ENCODE measurements at regions not wholly inside any gene's neighbourhood (a gene's known extent, or its start where the extent isn't known, plus 50 kb on each side); places are given as distances from the start of the nearest gene placed in this dataset.

DNA sequence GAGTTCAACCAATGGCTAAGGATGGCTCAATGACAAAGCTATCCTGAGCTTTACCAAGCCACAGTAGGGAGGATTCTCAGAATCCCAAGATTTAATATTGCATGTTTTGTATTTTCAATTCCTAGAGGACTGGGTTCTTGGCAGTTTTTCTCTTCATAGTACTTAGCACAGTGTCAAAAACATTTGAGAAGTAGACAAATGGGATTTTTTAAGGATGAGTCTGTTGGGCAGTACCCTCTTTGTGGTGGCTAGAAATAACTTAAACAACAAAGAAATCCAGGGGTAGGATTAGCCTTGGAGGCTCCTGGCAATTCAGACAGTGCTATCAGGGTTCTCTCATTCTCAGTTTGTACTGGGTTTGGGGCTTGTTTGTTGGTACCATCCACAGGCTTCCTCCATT, 212.8 kb upstream of the RORA start:
- H3K4me1 Mint-ChIP-seq (ENCODE audit: low read depth): no peaks in the 10 kb centered on the region
- H3K27ac Mint-ChIP-seq: no peak overlapping the region
- H3K4me3 Mint-ChIP-seq: no peak overlapping the region
- no peak for DNase-seq
- no peaks in the 10 kb centered on the region for H3K36me3 Mint-ChIP-seq (ENCODE audit: low read depth)
- H3K27me3 Mint-ChIP-seq (ENCODE audit: low read depth): peaks cover 3% of the 10 kb centered on the region
- no peak for ATAC-seq
- H3K9me3 Mint-ChIP-seq (ENCODE audit: insufficient read depth): no peaks in the 10 kb centered on the region
- POLR2A ChIA-PET: no interaction called here
- CTCF ChIA-PET: no interaction called here

DNA sequence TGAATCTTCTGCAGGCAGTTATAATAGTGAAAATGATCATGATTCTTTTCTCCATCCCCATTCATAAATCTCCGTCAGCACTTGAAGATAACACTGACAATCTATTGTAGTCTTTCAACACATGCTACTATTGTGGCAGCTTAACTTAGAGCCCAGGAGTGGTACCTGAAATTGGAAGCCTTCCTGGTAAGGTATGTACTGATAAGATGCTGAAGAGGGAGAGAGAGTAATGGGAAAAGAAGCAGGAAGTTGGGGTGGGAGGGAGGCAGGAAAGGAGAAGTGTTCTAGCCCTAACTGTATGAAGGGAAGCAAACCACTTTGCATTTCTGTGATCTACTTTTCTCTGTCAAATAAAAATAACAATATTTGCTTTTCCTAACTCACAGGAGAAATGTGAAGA, 197.4 kb upstream of the RORA start:
- ChIA-PET CTCF (no interaction called here), POLR2A (no interaction called here)
- H3K4me3 Mint-ChIP-seq: no peak overlapping the region
- no peaks in the 10 kb centered on the region for H3K36me3 Mint-ChIP-seq (ENCODE audit: low read depth)
- no peak overlapping the region for H3K27ac Mint-ChIP-seq
- H3K9me3 Mint-ChIP-seq (ENCODE audit: insufficient read depth): no peaks in the 10 kb centered on the region
- no peaks in the 10 kb centered on the region for H3K4me1 Mint-ChIP-seq (ENCODE audit: low read depth)
- ATAC-seq (no peak), DNase-seq (no peak)
- peaks cover 2% of the 10 kb centered on the region for H3K27me3 Mint-ChIP-seq (ENCODE audit: low read depth)

DNA sequence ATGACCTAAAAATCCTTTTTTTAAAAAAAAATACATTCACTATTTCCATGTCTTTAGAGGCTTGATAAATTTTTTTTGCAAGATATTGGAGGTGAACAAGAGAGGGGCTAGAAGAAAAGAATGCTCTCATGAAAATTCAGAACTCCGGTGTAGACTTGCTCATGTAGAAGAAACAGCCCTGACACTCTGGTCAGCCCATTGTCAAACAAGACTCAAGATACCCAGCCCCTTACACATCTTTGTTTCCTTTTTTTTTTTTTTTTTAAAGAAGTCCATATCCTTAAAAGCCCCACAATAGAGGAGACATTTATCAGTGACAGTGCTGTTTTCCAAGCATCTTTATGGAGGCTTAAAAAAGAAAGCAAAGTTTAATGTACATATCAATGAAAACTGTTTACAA, 196.8 kb upstream of the RORA start:
- no peaks in the 10 kb centered on the region for H3K36me3 Mint-ChIP-seq (ENCODE audit: low read depth)
- DNase-seq: no peak
- no peak for ATAC-seq
- H3K27ac Mint-ChIP-seq: no peak overlapping the region
- no peak overlapping the region for H3K4me3 Mint-ChIP-seq
- ChIA-PET CTCF (no interaction called here), POLR2A (no interaction called here)
- peaks cover 2% of the 10 kb centered on the region for H3K27me3 Mint-ChIP-seq (ENCODE audit: low read depth)
- H3K4me1 Mint-ChIP-seq (ENCODE audit: low read depth): no peaks in the 10 kb centered on the region
- H3K9me3 Mint-ChIP-seq (ENCODE audit: insufficient read depth): no peaks in the 10 kb centered on the region

DNA sequence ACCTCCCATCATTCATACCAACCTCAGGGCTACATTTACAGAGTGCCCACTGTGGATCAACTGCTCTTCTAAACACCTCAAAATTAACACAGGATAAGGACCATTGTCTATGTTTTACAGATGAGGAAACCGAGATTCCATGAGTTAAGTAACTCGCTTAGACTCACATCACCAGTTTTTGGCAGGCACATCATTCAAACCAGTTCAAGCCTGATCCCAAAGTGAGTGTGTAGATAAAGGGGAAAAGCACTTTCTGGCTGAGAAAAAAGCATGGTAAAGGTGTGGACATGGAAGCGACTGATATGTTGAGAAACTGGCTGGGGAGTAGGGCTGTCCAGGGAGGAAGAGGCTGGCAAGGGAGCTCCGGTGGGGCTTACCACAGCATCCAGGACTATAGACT, 193.7 kb upstream of the RORA start:
- H3K4me3 Mint-ChIP-seq: no peak overlapping the region
- no peaks in the 10 kb centered on the region for H3K9me3 Mint-ChIP-seq (ENCODE audit: insufficient read depth)
- peaks cover 5% of the 10 kb centered on the region for H3K27me3 Mint-ChIP-seq (ENCODE audit: low read depth)
- ATAC-seq (no peak), DNase-seq (no peak)
- no peak overlapping the region for H3K27ac Mint-ChIP-seq
- no peaks in the 10 kb centered on the region for H3K4me1 Mint-ChIP-seq (ENCODE audit: low read depth)
- POLR2A ChIA-PET: no interaction called here
- H3K36me3 Mint-ChIP-seq (ENCODE audit: low read depth): no peaks in the 10 kb centered on the region
- CTCF ChIA-PET: interaction anchor here (0.8 kb wide), 1 partner anchor 7 kb away, joined by 3 read pairs; no protein-coding TSS in a partner anchor

DNA sequence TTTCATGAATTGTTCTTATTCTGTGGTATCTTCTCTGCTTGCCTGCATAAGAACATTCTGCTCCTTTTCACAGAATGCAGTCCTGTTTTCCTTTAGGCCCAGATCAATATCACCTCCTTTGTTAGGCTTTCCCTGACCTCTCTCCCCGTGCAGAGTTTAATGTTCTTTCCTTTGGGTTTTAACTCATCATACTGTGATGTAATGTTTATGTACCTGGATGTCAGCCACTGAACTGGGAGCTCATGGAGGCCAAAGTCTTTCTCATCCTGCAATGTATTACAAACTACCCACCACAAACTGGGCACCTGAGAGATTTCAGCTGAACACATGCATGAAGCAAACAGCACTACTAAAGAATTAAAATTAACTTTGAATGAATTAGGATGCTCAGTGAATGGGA, 192.8 kb upstream of the RORA start:
- Mint-ChIP-seq H3K9me3 (ENCODE audit: insufficient read depth) (no peaks in the 10 kb centered on the region), H3K27ac (no peak overlapping the region), H3K27me3 (ENCODE audit: low read depth) (peaks cover 5% of the 10 kb centered on the region), H3K4me1 (ENCODE audit: low read depth) (no peaks in the 10 kb centered on the region), H3K4me3 (no peak overlapping the region), H3K36me3 (ENCODE audit: low read depth) (no peaks in the 10 kb centered on the region)
- DNase-seq: no peak
- ChIA-PET POLR2A (no interaction called here), CTCF (interaction anchor here (0.8 kb wide), 1 partner anchor 8 kb away, joined by 3 read pairs; no protein-coding TSS in a partner anchor)
- ATAC-seq: no peak

DNA sequence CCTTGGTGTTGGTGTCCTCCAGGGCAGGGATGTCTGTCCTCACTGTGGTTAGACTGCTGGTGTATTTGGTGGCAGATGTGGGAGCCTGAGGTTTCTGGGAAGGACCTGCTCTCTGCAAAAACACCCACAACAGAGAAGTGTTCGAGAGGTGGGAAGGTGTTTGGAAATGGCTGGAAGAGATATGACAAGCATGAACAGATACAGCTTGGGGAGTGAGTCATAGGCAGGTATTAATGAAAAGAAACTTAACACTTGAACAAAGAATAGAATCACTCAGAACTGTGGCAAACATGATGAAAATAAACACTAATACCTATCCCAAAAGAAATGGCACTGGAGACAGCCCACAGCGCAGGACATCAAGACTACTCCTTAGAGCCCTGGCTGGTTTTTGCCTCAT, 192.4 kb upstream of the RORA start:
- Mint-ChIP-seq H3K4me1 (ENCODE audit: low read depth) (no peaks in the 10 kb centered on the region), H3K27ac (no peak overlapping the region), H3K9me3 (ENCODE audit: insufficient read depth) (no peaks in the 10 kb centered on the region), H3K36me3 (ENCODE audit: low read depth) (no peaks in the 10 kb centered on the region), H3K27me3 (ENCODE audit: low read depth) (peaks cover 5% of the 10 kb centered on the region), H3K4me3 (no peak overlapping the region)
- CTCF ChIA-PET: no interaction called here
- no peak for ATAC-seq
- POLR2A ChIA-PET: no interaction called here
- no peak for DNase-seq

DNA sequence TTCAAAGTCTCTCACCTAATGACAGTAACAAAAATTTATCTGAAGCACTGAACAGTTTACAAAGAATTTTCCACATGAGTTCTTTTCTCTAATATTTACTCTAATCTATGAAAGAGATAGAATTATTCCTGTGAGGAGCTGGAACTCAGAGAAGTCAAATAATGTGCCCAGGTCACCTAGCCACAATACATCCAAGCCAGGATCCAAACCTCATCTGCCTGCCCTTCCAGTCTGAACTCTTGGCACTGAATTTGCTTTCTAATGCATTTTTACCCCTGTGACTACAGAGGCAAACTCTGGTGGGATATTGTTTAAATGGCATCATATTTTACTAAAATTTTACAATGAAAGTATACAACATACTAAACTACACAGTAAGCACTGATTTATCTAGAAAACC, 191.4 kb upstream of the RORA start:
- no peak for DNase-seq
- ChIA-PET POLR2A (no interaction called here), CTCF (no interaction called here)
- Mint-ChIP-seq H3K27me3 (ENCODE audit: low read depth) (peaks cover 4% of the 10 kb centered on the region), H3K4me1 (ENCODE audit: low read depth) (no peaks in the 10 kb centered on the region), H3K4me3 (no peak overlapping the region), H3K36me3 (ENCODE audit: low read depth) (no peaks in the 10 kb centered on the region), H3K27ac (no peak overlapping the region), H3K9me3 (ENCODE audit: insufficient read depth) (no peaks in the 10 kb centered on the region)
- no peak for ATAC-seq

DNA sequence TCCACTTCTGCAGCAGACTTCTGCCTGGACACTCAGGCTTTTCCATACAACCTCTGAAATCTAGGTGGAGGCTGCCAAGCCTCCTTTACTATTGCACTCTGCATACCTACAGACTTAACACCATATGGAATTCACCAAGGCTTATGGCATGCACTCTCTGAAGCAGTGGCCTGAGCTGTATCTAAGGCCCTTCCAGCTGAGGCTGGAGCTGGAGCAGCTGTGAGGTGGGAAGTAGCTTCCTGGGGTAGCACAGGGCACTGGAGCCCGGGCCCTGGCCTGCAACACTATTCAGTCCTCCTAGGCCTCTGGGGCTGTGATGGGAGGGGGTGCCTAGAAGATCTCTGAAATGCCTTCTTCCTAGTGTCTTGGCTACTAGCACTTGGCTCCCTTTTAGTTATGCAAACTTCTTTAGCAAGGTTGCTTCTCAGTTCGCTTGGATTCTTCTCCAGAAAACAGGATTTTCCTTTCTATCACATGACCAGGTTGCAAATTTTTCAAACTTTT, 186.6 kb upstream of the RORA start:
- Mint-ChIP-seq H3K4me1 (ENCODE audit: low read depth) (no peaks in the 10 kb centered on the region), H3K27me3 (ENCODE audit: low read depth) (peaks cover 8% of the 10 kb centered on the region), H3K27ac (no peak overlapping the region), H3K4me3 (no peak overlapping the region), H3K36me3 (ENCODE audit: low read depth) (no peaks in the 10 kb centered on the region), H3K9me3 (ENCODE audit: insufficient read depth) (no peaks in the 10 kb centered on the region)
- CTCF ChIA-PET: no interaction called here
- POLR2A ChIA-PET: no interaction called here
- DNase-seq (no peak), ATAC-seq (no peak)

DNA sequence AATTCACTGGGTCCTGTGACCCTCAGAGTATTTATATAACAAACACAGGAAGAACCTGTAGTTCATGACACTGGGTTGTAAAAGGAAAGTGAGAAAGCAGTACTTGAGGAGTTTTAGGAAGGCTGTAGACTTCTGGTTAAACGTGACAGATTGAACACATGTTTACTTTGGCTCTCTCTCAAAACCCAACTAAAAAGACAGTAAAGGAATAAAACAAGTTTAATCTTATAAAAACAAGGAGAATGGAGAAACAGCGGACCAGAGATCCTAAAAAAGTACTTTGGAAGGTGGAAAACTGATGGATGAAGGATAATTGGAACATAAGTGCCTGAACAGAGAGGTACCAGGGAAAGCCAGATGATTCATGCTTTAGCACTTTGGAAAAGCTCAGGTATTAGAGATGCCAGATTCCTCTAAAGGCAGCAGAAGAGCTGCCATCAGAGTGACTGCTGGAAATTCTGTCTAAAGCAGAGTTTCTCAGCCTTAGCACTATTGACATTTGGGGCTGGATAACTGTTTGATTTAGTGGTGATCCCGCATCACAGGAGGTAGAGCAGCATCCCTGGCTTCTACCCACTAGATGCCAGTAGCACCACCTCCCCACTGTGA, 182.9 kb upstream of the RORA start:
- Mint-ChIP-seq H3K27ac (no peak overlapping the region), H3K4me1 (ENCODE audit: low read depth) (no peaks in the 10 kb centered on the region), H3K27me3 (ENCODE audit: low read depth) (peaks cover 14% of the 10 kb centered on the region), H3K9me3 (ENCODE audit: insufficient read depth) (no peaks in the 10 kb centered on the region), H3K4me3 (no peak overlapping the region), H3K36me3 (ENCODE audit: low read depth) (no peaks in the 10 kb centered on the region)
- DNase-seq: no peak
- ATAC-seq: no peak
- POLR2A ChIA-PET: no interaction called here
- CTCF ChIA-PET: no interaction called here

DNA sequence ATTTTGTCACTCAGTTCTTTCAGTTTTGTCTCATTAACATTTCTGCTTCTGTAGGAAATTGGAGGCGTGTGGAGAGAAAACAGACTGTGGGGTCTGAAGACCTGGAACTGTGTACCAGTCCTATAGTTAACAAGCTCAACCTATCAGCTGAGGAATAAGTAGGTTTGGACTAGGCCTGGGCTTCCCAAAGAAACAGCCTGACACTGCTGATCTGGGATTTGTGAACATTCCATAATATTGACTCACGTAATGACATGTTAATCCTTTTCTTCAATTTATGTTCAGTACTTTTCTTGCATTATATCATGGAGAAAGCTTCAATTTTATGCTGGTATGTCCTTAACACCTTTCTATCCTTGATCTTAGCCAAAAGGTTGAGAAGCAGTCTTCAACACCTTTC, 181.6 kb upstream of the RORA start:
- Mint-ChIP-seq H3K4me1 (ENCODE audit: low read depth) (no peaks in the 10 kb centered on the region), H3K27ac (no peak overlapping the region), H3K4me3 (no peak overlapping the region), H3K27me3 (ENCODE audit: low read depth) (peaks cover 14% of the 10 kb centered on the region), H3K36me3 (ENCODE audit: low read depth) (no peaks in the 10 kb centered on the region), H3K9me3 (ENCODE audit: insufficient read depth) (no peaks in the 10 kb centered on the region)
- ChIA-PET CTCF (no interaction called here), POLR2A (no interaction called here)
- ATAC-seq (no peak), DNase-seq (no peak)

DNA sequence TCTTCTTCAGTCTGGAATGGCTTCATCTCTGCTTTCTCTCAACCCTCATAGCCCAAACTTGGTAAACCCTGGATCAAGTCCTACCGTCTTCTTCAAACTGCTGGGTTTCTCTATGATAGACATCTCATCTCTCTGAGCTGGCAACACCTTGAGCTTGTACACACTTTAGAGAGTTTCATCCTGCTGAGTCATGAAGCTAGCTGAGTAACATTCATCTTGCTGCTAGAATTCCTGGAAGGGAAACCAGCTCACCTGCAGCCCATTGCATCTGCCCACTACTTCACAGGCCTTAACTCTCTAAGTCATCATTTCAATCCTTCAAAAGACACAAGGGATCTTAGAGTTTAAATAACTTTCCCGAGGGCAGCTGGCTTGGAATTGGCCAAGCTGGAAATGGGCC, 175.5 kb upstream of the RORA start:
- POLR2A ChIA-PET: no interaction called here
- Mint-ChIP-seq H3K4me1 (ENCODE audit: low read depth) (no peaks in the 10 kb centered on the region), H3K36me3 (ENCODE audit: low read depth) (no peaks in the 10 kb centered on the region), H3K9me3 (ENCODE audit: insufficient read depth) (no peaks in the 10 kb centered on the region), H3K27me3 (ENCODE audit: low read depth) (peaks cover 6% of the 10 kb centered on the region), H3K27ac (no peak overlapping the region), H3K4me3 (no peak overlapping the region)
- DNase-seq (no peak), ATAC-seq (no peak)
- CTCF ChIA-PET: no interaction called here

DNA sequence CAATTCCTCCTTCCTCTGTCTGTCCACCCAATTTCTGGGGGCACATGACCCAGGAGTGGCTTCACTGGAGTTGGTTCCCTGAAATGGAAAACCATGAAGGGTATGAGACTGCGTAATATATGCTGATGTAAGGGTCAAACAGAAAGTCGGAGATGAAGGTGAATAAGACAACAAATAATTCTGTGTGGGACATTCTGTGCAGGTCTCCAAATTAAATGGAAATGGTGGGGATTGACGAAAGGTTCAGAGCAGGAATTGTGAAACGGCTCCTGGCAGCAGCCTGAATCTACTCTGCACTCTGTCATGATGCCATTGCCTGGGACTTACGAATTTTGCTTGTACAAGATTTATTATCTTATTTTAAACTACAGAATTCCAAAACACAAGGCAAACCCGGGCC, 174.8 kb upstream of the RORA start:
- POLR2A ChIA-PET: no interaction called here

DNA sequence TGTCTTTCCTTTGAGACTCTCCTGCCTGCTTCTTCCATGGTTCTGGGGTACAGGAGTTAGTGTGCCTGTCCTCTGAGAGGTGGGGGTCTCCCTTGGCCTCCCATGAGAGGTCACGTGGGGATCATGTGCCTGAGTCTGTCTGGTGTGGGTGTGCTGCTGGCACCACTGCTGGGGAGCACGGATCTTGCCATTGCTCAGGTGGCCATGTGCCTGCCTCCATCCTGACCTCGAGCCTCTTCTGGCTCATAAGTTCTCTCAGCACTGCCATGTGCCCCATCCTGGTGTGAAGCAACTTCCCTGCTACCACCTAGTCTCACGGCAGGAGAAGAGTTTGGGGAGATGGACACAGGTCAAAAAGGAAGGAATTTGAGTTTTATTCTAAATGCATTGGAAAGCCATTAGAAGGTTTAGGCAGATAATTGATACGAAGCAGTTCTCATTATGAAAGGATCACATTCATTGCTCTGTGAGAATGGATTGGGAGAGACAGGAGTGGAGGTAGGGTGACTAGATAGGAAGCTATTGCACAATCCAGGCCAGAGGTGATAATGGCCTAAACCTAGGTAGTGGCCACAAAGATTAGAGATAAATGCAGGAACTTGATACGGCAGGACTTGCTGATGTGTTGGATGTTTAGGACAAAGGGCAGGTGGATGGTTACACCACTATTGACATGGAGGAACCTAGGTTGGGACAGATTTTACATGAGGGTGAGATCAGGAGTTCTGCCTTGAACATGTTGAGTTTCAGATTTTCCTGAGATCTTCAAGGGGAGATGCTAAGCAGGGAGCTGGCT, 173.0 kb upstream of the RORA start:
- Mint-ChIP-seq H3K36me3 (ENCODE audit: low read depth) (no peaks in the 10 kb centered on the region), H3K27me3 (ENCODE audit: low read depth) (no peaks in the 10 kb centered on the region), H3K9me3 (ENCODE audit: insufficient read depth) (no peaks in the 10 kb centered on the region), H3K4me1 (ENCODE audit: low read depth) (no peaks in the 10 kb centered on the region), H3K4me3 (no peak overlapping the region), H3K27ac (no peak overlapping the region)
- DNase-seq (no peak), ATAC-seq (no peak)
- ChIA-PET POLR2A (no interaction called here), CTCF (no interaction called here)

More for the DNA sequence above, 174.8 kb upstream of the RORA start:
- Mint-ChIP-seq H3K27me3 (ENCODE audit: low read depth) (peaks cover 6% of the 10 kb centered on the region), H3K9me3 (ENCODE audit: insufficient read depth) (no peaks in the 10 kb centered on the region), H3K36me3 (ENCODE audit: low read depth) (no peaks in the 10 kb centered on the region), H3K4me1 (ENCODE audit: low read depth) (no peaks in the 10 kb centered on the region), H3K4me3 (no peak overlapping the region), H3K27ac (no peak overlapping the region)
- DNase-seq (no peak), ATAC-seq (no peak)
- CTCF ChIA-PET: no interaction called here
